GM19452 (cell line): ENCODE measurements at regions not wholly inside any gene's neighbourhood (a gene's known extent, or its start where the extent isn't known, plus 50 kb on each side); places are given as distances from the start of the nearest gene placed in this dataset.

Experiments
- ATAC-seq: cut with Tn5 transposase; IDR thresholded peaks from one replicate; pipeline ENCODE4 v1.9.1; 2021; ENCODE audit not compliant: unreplicated experiment

DNA sequence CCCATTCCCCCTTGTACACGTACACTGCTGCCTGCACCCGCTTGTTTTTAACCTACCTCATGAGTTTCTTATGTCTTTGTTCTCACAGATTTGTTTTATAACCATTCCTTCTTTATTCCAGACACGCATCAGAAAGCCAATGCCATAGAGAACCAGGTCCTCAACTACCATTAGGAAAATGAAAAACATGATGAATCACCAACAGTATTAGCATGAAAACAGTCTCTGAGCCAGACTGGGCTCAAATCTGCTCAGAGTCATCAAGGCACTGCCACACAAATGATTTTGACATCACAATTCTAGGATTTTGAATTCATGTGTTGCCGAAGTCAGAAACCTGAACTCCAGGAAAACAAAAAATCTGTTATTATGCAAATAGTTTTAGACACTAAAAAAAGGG lies 394.1 kb upstream of the GRIA1 start:
- no peak for ATAC-seq

DNA sequence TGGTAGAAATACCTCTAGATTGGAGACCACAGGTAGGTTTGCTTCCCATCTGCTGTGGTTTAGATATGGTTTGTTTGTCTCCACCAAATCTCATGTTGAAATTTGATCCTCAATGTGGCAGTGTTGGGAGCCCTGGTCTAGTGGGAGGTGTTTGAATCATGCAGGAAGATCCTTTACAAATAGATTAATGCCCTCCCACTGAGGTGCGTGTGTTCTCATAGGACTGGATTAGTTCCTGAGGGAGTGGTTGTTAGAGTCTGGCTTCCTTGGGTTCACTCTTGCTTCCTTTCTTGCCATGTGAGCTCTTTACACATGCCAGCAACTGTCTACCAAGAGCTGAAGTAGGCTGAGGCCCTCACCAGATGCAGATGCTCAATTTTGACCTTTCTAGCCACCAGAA lies 391.1 kb upstream of the GRIA1 start:
- ATAC-seq, result no peak

DNA sequence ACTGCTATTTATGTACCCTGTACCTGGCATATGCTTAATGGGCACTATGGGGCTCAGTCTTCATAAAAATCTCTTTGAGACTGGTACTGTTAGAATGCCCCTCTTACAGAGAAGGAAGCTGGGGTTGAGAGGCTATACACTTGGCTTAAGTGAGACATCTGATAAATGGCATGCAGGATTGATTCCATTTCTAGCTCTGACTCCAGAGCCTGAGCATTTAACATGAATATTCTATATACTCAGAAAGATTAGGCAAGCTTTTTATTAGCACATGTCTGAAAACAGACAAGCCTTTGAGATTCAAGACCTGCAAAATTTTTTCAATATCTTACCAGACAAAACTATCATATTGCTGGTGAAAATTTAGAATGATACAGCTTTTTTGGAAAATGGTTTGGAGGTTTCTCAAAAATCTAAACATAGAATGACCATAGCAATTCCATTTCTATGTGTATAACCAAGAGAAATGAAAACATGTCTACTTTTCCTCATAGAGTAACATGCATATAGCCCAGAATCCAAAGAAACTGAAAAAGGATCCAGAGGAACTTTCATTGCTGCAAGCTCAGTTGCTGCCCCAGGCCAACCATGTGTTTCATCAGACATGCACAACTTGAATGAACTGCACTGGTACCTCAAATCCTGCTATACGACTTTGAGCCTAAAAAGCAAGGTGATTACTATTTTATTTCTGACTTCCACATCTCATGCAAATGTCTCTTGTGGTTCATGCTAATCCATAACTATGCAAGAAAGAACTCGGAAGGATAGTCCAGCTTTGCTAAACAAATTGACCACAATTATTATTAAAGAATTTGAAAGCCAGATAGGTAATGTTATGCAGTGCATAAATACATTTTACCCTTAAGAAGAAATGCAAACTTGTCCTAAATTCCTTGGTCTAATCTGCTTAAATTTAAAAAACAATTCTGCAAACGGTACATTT lies 389.0 kb upstream of the GRIA1 start:
- ATAC-seq, result no peak

DNA sequence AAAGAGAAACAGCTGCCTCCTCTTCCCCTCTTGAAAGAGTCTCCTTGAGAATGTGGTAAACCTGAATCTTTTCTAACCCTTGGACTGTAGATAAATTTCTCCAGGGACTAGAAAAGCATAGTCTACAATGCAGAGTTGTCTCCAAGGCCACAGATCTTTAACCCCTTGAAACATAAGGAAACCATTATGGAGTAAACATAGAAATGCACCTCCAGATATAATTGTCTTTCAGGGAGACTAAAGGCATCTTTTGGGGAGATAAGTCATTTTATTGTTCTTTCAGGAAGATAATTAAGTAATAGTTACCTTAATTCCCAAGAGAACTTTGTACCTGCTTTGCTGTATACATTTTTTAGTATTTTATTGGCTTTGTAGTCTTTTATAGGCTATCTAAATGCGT lies 373.6 kb upstream of the GRIA1 start:
- no peak for ATAC-seq

DNA sequence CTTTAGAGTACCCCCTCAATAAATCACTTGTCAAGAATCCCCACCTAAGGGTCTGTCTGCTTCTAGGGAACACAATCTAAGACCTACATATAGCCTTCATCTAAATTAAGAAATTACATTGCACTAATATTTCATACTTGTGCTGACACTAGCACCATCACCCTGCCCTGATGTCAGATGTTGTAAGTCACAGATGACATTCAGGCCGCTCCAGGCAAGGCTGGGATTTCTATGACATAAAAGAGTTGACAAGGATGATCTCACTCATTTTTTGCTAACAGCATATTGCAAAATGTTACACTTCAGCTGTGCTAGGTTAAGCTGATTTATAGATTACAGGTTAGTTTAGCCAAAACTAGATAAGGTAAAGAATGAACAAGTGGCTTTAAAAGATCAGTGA lies 372.5 kb upstream of the GRIA1 start:
- ATAC-seq, result no peak

DNA sequence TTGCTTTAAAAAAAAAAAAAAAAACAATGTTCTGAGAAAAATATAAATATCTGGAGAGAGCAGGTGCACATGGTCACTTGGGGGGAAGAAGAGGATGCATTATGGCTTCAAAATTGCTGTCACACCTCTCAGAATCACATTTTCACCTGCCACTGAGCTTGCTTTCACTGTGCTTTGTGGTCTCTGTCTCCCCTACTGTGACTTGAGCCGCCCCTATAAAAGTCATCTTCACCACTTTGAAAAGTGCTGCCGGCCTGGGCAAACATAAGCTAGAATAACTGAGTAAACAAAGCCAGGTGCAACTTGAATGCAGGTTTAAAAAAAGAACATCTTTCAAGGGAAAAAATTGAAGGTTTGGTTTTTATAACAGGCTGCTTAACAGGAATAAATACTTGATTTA lies 368.1 kb upstream of the GRIA1 start:
- ATAC-seq, result no peak

DNA sequence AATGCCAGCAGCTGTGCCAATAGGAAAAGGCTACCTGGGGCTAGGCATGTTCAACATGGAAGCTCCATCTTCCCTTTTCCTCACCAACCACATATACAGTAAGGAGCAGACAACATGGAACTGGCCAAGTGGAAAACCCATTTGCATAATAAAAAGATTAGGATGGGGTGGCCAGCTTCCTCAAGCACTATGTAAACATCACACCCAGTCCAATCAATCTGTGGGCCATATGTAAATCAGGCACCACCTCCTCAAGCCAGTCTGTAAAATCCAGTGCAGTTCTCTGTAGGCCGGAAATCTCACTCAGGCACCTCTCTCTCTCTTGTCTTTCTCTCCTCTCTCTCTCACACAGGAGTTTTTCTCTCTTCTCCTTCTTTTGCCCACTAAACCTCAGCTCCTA lies 360.2 kb upstream of the GRIA1 start:
- ATAC-seq, result no peak

DNA sequence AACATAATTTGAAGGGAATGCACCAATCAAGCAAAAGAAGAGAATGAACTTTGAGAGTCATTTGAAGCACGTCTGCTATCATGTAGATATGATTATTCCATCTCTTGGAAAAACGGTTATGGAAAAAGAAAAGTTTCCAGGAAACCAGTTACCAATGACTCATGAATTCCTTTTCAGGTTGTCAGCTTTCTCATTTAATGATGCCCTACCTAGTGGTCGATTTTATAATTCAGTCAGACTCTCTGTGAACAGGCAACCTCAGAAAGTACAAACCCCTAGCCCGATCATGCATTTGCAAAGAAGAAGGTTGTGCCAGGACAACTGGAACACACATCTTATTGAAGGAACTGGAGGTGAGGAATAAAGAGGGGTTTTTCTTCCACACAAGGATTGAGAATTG lies 355.1 kb upstream of the GRIA1 start:
- ATAC-seq, result no peak

DNA sequence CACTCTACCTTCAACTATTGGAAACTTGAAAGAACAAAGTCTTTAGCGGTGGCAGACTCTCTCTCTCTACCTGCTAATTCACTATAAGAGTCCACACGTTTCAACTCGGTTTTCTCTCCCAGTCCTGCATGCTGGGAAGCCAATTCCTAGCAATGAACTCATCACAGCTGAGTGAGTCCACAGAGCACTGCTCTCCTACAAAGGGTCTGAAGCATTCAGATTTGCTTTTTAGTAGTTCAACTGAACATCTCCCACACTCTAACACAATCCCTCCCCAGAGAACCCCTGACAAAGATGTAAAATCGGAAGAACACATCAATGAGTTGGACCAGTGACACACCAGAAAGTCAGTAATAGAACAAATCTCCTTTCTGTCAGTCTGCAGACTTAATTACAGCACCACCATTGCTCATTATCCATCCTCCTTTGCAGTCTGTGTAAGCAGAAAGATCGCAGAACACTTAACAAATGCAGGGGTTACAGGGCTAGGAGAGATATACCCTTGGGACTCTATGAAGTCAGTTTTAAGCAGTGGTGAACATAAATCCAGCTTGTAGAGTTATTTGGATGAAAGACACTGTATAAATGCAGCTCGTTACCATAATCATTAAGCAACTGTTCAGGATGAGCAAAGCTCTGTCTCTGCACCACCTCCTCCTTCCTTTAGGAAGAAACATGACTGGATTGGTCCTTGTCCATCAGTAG lies 353.4 kb upstream of the GRIA1 start:
- ATAC-seq, result no peak

DNA sequence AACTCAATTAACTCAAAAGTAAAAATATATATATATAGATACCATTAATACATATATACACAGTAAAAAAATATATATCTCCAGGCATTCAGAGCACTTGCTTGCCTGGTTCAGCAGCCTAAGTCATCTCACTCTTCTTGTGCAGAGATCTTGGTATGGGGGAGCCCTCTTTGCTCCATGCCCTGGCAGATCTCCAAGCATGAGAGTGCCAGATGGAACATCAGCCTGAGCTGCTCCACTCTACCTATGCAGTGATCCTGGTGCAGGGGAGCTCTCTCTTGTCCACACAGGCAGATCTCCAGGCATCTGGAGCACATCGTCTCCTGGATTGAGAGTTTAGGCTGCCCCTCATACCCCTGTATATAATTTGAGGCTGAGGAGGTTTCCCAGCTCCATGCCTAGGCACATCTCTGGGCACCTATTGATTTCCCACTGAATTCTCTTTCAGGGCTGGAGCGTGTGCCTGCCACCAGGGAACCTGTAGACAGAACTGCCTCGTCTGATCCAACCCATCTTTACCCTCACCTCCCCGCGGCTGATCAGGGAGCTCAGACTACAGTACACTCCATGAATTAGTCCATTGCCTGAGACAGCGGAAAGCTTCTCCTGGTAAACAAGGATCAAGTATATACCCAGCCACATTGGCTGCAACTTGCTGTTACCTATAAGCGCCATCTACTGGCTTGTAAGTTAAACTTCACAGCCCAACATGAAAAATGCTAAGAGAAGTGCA lies 342.4 kb upstream of the GRIA1 start:
- no peak for ATAC-seq

DNA sequence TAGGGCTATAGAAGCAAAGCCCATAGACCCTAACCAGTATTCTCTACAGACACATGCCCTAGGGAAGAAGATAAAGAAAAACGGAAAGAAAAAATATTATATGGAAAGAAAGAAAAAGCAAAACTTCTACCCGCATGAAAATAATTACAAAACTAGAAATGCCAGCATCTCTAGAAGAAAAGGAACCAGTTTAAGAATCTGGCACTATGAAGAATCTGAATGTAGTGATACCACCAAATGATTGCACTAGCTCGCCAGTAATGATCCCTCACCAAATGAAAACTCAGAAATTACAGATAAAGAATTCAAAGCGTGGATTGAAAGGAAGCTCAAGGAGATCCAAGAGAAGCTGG lies 341.9 kb upstream of the GRIA1 start:
- ATAC-seq, result no peak

DNA sequence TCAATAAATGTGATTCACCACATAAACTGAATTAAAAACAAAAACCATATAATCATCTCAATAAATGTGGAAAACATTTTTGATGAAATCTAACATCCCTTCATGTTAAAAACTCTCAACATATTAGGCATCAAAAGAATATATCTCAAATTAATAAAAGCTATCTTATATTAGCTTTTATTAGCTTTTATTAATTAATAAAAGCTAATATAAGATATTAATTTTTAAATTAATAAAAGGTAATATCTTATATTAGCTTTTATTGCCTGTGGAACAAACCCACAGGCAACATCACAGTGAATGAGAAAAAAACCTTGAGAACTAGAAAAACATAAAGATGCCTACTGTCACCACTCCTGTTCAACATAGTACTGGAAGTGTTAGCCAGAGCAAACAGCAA lies 338.9 kb upstream of the GRIA1 start:
- ATAC-seq, result no peak

DNA sequence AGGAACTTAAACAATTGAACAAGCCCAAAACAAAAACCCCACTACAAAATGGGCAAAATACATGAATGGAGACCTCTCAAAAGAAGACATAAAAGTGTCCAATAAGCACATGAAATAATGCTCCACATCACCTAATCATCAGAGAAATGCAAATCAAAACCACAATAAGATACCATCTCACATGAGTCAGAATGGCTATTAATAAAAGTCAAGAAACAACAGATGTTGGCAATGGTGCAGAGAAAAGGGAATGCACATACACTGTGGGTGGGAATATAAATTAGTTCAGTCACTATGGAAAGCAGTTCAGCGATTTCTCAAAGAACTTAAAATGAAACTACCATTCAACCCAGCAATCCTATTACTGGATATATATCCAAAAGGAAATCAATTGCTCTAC lies 337.4 kb upstream of the GRIA1 start:
- no peak for ATAC-seq

DNA sequence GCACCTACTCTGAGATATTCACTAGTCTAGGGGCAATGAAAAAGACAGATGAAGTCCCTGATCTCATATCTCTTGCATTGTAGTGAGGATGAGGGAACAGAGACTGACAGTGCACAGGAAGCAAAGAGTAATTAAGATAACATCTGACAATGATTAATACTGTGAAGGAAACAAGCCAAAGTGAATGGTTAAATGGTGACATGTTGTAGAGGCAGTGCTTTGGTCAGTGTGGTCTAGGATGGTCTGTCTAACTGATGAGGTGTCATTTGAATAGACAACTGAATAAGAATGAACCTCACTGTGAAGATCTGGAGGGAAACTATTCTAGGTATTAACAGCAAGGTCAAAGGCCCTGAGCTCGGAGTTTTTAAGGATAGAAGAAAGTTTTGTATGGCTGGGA lies 333.3 kb upstream of the GRIA1 start:
- peak; percentile 80 for ATAC-seq

DNA sequence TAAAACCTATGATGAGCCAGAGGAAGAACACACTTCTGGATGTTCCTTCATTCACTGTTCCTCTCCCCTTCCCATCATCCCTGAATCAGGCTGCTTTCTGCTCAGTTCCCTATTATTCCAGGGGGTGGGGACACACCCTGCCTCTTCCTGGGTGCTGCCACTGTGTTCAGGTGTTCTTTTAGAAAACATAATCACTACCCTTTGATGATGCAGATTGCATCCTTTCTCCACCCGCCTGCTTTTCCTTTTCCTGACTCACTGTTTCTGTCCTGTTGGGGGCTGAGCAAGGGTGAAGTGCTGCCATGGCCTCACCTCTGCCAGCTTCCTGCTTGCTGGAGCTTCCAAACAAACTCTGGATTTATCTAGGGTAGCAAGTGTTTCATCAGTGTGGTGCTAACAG lies 331.9 kb upstream of the GRIA1 start:
- no peak for ATAC-seq

DNA sequence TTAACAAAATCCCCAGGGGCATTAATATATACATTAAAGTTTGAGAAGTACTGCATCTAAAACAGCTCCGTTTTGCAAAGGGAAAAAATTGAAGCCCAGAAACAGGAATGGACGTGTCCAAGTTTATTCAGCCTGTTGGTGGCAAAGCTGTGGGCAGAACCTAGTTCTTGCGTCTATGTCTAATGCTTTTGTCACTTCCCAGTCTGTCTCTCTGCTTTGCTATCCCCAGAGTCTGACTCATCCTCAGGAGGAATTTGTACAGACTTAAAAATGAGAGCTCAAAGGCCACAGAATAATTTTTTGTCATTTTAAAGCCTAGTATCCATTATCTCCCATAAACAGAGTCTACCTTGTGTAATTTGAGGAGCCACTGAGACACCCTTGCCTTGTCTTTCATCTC lies 330.9 kb upstream of the GRIA1 start:
- ATAC-seq, result no peak

DNA sequence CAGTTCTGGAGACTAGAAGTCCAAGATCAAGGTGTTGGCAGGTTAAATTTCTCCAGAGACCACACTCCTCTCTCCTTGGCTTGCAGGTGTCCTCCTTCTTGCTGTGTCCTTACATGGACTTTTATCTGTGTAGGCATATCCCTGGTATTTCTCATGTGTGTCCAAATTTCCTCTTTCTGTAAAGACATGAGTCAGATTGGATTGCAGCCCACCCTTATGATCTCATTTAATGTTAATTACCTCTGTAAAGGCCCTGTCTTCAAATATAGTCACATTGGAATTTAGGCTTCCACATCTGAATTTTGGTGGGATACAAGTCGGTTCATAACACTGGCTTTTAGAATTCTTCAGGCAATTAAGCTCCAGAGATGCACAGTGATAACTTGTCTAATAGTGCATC lies 322.2 kb upstream of the GRIA1 start:
- no peak for ATAC-seq

DNA sequence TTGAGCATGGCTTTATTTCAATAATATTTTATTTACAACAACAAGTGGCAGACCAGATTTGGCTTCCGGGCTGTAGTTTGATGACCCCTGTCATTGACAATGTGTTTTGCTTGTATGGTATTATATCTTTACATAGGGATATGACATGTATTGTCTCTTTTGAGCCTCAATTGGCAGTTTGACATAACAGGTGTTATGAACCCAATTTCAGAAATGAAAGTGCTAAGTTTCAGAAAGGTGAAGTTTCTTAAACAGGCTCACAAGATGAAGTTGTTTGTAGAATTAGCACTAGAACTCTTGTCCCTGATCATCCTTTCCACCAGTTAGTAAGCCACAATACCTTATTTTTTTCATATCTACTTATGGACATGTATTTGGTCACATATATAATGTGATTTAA lies 303.0 kb upstream of the GRIA1 start:
- no peak for ATAC-seq

DNA sequence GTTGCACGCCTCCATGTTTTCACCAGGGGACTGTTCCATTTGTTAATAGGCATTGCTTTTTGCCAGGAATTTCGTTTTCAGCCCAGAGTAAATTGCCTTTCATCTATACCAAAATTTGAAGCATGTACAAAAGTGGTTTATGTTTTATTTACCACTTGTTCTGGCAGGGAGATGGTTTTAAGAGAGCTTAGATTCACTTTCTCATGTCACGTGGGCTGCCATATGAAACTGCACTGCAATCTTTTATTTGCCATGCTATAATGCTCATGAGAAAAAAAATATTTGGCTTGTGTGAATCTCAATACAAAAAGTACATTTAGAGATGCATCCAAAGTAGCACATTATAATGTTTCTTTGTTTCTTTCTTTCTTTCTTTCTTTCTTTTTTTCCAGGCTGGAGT lies 284.1 kb upstream of the GRIA1 start:
- ATAC-seq, result no peak

DNA sequence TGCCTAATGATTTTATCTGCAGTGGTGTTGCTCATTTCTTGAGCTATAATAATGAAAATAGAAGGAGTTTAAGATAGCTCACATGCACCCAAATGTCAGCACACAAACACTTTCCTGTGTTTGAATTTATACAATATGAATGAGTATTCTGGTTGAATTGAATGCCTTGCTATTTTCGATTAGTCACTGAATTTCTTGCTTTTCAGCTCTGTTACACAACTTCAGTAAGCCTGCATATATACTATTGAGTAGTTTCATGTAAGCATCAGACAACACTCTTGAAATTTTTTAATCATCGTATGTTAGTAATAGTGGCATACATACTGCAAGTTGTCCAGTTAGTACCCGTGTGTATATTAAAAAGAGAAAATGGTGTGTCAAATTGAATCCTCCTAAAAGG lies 281.5 kb upstream of the GRIA1 start:
- ATAC-seq, result no peak

DNA sequence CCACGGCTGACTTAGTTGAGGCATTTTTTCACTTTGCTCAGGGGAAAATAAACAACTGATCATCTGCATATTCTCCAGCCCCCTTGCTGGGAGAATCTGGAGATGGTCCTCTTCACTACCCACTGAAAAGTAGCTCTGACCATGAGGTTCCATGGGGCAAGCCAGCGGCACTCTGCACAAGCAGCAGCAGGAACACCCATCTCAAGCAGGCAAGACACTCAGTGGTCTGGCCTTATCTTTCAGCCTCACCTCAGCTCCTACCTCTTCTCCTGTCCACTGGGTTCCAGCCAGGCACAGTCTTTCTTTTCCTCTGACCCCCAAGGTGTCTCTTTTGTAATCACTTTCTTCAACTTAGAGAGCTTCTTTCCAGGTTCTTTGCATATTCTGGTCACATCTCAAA lies 280.8 kb upstream of the GRIA1 start:
- no peak for ATAC-seq

DNA sequence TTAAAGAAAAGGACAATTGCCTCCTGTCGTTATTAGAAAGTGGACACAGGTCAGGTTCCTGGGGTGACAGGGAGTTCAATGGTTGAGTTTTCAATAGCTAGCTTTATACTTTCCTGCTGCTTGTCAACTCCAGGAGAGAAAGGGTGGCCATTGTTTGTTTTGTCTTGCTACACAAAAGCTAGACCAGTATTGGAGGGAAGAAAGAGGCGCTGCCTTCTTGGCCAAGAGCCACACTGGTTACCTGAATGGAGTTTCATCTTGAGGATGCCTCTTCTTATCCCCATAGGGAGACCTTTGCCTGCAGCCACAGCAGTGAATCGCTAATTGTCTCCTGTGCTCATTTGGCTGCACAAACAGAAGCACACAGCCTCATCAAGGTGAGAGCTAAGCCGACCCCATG lies 279.4 kb upstream of the GRIA1 start:
- ATAC-seq, result no peak
